ENCODE measurements at regions not wholly inside any gene's neighbourhood (a gene's known extent, or its start where the extent isn't known, plus 50 kb on each side); places are given as distances from the start of the nearest gene placed in this dataset.

GRCh38 chr18:61662726-61663125 is 230.1 kb downstream of the RNF152 start:
- H3K4me1 ChIP-seq = no peaks in the 10 kb centered on the region
- no peak overlapping the region for H3K4me3 ChIP-seq
- DNase-seq (ENCODE audit: low spot score in 2 of 2) = no peak
- 65% methylated on average over 3 of the region's 3 CpGs for WGBS
- H3K36me3 ChIP-seq = no peaks in the 10 kb centered on the region
- no peak overlapping the region for H3K27ac ChIP-seq
- TF ChIP-seq EP300 (IDR thresholded peaks at IDR 0.05) = no peak
- TF ChIP-seq POLR2AphosphoS5 (IDR thresholded peaks at IDR 0.05) = no peak
- TF ChIP-seq, protein P1, sequence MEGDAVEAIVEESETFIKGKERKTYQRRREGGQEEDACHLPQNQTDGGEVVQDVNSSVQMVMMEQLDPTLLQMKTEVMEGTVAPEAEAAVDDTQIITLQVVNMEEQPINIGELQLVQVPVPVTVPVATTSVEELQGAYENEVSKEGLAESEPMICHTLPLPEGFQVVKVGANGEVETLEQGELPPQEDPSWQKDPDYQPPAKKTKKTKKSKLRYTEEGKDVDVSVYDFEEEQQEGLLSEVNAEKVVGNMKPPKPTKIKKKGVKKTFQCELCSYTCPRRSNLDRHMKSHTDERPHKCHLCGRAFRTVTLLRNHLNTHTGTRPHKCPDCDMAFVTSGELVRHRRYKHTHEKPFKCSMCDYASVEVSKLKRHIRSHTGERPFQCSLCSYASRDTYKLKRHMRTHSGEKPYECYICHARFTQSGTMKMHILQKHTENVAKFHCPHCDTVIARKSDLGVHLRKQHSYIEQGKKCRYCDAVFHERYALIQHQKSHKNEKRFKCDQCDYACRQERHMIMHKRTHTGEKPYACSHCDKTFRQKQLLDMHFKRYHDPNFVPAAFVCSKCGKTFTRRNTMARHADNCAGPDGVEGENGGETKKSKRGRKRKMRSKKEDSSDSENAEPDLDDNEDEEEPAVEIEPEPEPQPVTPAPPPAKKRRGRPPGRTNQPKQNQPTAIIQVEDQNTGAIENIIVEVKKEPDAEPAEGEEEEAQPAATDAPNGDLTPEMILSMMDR (IDR thresholded peaks at IDR 0.05) = no peak
- no peak for TF ChIP-seq POLR2A (IDR thresholded peaks at IDR 0.05)
- H3K27me3 ChIP-seq = no peaks in the 10 kb centered on the region
- no peaks in the 10 kb centered on the region for H3K9me3 ChIP-seq

- TF ChIP-seq POLR2A (IDR thresholded peaks at IDR 0.05) (no peak), POLR2AphosphoS5 (IDR thresholded peaks at IDR 0.05) (no peak), EP300 (IDR thresholded peaks at IDR 0.05) (no peak)
- TF ChIP-seq, protein P1 (IDR thresholded peaks at IDR 0.05) = no peak
- Histone ChIP-seq H3K27ac (no peak overlapping the region), H3K36me3 (no peaks in the 10 kb centered on the region), H3K4me1 (no peaks in the 10 kb centered on the region), H3K4me3 (no peak overlapping the region), H3K9me3 (no peaks in the 10 kb centered on the region), H3K27me3 (no peaks in the 10 kb centered on the region)
- 75% methylated on average over 2 of the region's 2 CpGs for WGBS
- DNase-seq (ENCODE audit: low spot score in 2 of 2) = no peak
These were observed 234.4 kb downstream of the RNF152 start for GRCh38 chr18:61658431-61658830.

DNA sequence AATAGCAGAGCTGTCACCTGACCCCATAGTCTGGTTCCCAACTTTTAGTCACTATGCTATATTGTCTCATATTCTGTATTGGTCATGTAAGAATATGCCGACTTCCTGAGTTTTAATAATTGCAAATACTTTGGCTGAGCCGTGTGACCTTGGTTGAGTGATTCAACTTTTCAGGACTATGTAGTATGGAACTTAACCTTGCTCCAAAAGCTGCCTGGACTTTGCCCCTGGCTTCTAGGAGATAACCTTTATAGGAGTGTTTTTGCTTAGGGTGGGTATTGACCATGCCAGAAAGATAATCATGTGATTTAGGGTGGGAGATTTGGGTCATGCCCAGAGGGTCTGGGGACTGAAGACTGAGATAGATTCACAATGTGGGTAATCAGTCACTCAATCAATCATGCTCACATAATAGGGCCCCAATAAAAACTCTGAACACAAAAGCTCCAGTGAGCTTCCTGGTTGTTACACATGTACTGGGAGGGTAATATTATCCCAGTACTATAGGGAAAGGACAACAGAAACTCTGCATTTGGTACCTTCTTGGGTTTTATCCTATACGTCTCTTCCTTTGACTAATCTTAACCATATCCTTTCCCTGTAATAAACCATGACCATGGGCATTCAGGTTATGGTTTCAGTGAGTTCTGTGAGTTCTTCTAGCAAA is 235.6 kb downstream of the RNF152 start:
- no peaks in the 10 kb centered on the region for H3K4me1 ChIP-seq
- DNase-seq (ENCODE audit: low spot score in 2 of 2) = no peak
- no peak overlapping the region for H3K4me3 ChIP-seq
- peak overlapping the region; percentile 2 for H3K27ac ChIP-seq
- H3K9me3 ChIP-seq = no peaks in the 10 kb centered on the region
- TF ChIP-seq POLR2A (IDR thresholded peaks at IDR 0.05) (no peak), EP300 (IDR thresholded peaks at IDR 0.05) (no peak), POLR2AphosphoS5 (IDR thresholded peaks at IDR 0.05) (no peak)
- TF ChIP-seq, protein P1 (IDR thresholded peaks at IDR 0.05) = no peak
- H3K27me3 ChIP-seq = no peaks in the 10 kb centered on the region
- H3K36me3 ChIP-seq = no peaks in the 10 kb centered on the region
- WGBS = 90% methylated on average over 3 of the region's 3 CpGs

- Histone ChIP-seq H3K27ac (peak overlapping the region; percentile 2), H3K27me3 (no peaks in the 10 kb centered on the region), H3K36me3 (no peaks in the 10 kb centered on the region), H3K4me3 (no peak overlapping the region), H3K9me3 (no peaks in the 10 kb centered on the region), H3K4me1 (no peaks in the 10 kb centered on the region)
- no peak for DNase-seq (ENCODE audit: low spot score in 2 of 2)
- 63% methylated on average over 2 of the region's 2 CpGs for WGBS
- TF ChIP-seq, protein P1 (IDR thresholded peaks at IDR 0.05) = no peak
- TF ChIP-seq POLR2AphosphoS5 (IDR thresholded peaks at IDR 0.05) = no peak
- TF ChIP-seq POLR2A (IDR thresholded peaks at IDR 0.05) = no peak
- no peak for TF ChIP-seq EP300 (IDR thresholded peaks at IDR 0.05)
These were observed 237.2 kb downstream of the RNF152 start for GRCh38 chr18:61655630-61656029.

DNA sequence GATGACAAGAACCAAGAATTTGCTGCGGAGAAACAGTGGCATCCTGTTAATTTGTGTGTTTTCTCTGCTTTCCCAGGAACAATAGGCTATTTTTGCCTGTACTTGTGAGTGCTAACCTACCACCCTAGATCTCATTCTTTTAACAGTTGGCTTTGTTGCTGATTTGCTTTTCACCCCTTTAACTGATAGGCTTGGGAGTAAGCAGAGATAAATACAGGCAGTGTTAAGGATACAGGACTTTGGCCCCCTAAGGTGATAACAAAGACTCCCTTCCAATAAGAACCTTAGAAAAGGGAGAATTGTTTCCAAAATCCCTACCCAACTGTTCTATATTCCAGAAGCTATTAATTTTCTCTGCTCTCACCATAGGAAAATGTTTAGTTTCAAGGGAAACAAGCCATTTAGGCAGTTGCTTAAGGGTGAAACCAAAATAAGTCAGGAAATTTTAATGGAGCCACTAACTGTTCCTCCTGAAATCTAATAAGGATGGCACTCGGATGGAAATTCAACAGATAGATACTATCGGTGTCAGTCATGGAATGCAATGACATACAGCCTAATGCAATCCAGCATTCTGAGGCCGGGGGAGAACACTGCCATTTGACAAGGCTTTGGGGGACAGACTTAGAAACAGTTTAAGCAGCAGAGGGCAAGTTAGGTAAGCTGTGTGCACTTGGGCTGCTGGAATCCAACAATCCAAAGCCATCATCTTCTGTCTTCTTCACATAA is 238.8 kb downstream of the RNF152 start:
- Histone ChIP-seq H3K4me1 (no peaks in the 10 kb centered on the region), H3K9me3 (no peaks in the 10 kb centered on the region), H3K36me3 (no peaks in the 10 kb centered on the region), H3K27me3 (no peaks in the 10 kb centered on the region), H3K4me3 (peak overlapping the region; percentile 7), H3K27ac (peak overlapping the region; percentile 6)
- TF ChIP-seq EP300 (IDR thresholded peaks at IDR 0.05) = no peak
- WGBS = 67% methylated on average over 4 of the region's 4 CpGs
- no peak for DNase-seq (ENCODE audit: low spot score in 2 of 2)
